ENCODE measurements at regions not wholly inside any gene's neighbourhood (a gene's known extent, or its start where the extent isn't known, plus 50 kb on each side); places are given as distances from the start of the nearest gene placed in this dataset.
A peak's percentile ranks its signal among the peaks of the same experiment; 100 is the strongest.

GRCh38 chr9:13718086-13718485 lies 438.6 kb upstream of the MPDZ start:
- H3K27ac ChIP-seq = no peak overlapping the region
- no peak for DNase-seq (ENCODE audit: low spot score)
- H3K4me3 ChIP-seq = no peak overlapping the region
- no peak for TF ChIP-seq CTCF (IDR thresholded peaks at IDR 0.05)

- no peak overlapping the region for H3K27ac ChIP-seq
- peak overlapping the region; percentile 22 for H3K4me3 ChIP-seq
- no peak for TF ChIP-seq CTCF (IDR thresholded peaks at IDR 0.05)
- no peak for DNase-seq (ENCODE audit: low spot score)
Observed at GRCh38 chr9:13717322-13718054, 438.0 kb upstream of the MPDZ start.

- Histone ChIP-seq H3K4me3 (peak overlapping the region; percentile 22), H3K27ac (peak overlapping the region in 1 of 2 donors; percentile 13)
- DNase-seq (ENCODE audit: low spot score) = no peak
- no peak for TF ChIP-seq CTCF (IDR thresholded peaks at IDR 0.05)
Observed at GRCh38 chr9:13716601-13717321, 437.3 kb upstream of the MPDZ start.

GRCh38 chr9:13716090-13716489 lies 436.6 kb upstream of the MPDZ start:
- Histone ChIP-seq H3K27ac (peak overlapping the region in 1 of 2 donors; percentile 13), H3K4me3 (no peak overlapping the region)
- no peak for DNase-seq (ENCODE audit: low spot score)
- no peak for TF ChIP-seq CTCF (IDR thresholded peaks at IDR 0.05)

GRCh38 chr9:13715430-13715829 lies 435.9 kb upstream of the MPDZ start:
- H3K27ac ChIP-seq = no peak overlapping the region
- no peak for TF ChIP-seq CTCF (IDR thresholded peaks at IDR 0.05)

GRCh38 chr9:13707612-13708576 lies 428.4 kb upstream of the MPDZ start:
- H3K27ac ChIP-seq = peak overlapping the region; percentile 7 to 13
- no peak for TF ChIP-seq CTCF (IDR thresholded peaks at IDR 0.05)

More at GRCh38 chr9:13715430-13715829, 435.9 kb upstream of the MPDZ start:
- no peak overlapping the region for H3K4me3 ChIP-seq
- no peak for DNase-seq (ENCODE audit: low spot score)

More at GRCh38 chr9:13707612-13708576, 428.4 kb upstream of the MPDZ start:
- no peak overlapping the region for H3K4me3 ChIP-seq
- DNase-seq (ENCODE audit: low spot score) = no peak
